ENCODE measurements at regions not wholly inside any gene's neighbourhood (a gene's known extent, or its start where the extent isn't known, plus 50 kb on each side); places are given as distances from the start of the nearest gene placed in this dataset.

DNA sequence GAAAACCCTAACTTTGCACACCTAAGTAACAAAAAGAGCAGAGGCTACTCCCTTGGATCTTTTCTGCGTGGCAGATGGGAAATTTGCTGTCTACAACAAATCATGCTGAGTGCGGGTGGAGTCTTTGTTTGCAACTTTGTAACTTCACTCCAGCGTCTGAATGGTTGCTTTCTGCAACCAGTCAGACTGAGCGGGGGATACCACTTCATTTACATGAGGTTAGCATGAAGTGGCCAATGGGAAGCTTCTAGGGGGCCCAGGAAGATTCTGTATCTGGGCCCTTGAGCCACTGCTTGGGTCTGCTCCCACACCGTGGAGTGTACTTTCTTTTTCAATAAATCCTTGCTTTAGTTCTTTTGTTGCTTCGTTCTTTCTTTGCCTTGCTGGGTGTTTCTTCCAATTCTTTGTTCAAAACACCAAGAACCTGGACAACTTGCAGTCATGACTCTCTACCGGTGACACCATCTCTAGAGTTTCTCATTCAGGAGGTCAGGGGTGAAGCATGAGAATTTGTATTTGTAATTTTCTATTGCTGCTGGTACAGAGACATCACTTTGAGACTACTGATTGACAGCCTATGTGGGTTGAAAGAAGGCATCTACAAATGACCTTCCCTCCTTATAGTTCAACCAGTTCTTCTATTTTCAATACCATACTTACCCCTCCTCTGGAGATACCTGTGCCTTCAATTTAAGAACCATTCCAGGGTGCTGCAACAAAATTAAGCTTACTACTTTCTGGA lies 55.8 kb upstream of the RC3H1 start:
- H3K4me3 ChIP-seq (ENCODE audit: low read depth, low read length), result no peak overlapping the region
- DNase-seq (ENCODE audit: low read depth), result no peak
- TF ChIP-seq, protein P1, sequence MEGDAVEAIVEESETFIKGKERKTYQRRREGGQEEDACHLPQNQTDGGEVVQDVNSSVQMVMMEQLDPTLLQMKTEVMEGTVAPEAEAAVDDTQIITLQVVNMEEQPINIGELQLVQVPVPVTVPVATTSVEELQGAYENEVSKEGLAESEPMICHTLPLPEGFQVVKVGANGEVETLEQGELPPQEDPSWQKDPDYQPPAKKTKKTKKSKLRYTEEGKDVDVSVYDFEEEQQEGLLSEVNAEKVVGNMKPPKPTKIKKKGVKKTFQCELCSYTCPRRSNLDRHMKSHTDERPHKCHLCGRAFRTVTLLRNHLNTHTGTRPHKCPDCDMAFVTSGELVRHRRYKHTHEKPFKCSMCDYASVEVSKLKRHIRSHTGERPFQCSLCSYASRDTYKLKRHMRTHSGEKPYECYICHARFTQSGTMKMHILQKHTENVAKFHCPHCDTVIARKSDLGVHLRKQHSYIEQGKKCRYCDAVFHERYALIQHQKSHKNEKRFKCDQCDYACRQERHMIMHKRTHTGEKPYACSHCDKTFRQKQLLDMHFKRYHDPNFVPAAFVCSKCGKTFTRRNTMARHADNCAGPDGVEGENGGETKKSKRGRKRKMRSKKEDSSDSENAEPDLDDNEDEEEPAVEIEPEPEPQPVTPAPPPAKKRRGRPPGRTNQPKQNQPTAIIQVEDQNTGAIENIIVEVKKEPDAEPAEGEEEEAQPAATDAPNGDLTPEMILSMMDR (conservative IDR thresholded peaks at IDR 0.05; ENCODE audit: low read depth, low read length), result no peak

DNA sequence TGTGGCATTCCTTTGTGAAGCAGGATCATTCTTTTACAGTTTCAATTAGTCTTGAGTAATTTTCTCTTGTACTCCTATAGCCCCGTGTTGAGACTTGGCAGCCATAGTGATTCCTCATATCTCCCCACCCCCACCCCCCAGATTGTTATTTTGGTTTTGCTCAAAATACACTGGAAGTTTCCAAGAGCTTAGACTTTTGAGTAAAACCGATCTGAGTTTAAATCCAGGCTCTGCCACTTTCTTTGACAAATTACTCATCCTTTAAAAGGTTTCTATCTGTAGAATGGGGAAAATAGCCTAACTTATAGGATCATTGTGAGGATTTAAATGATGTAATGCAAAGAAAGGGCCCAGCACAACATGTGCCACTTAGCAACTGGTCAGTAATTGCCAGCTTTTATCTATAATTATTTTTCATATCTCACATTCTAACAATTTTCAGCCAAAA lies 53.1 kb upstream of the RC3H1 start:
- no peak overlapping the region for H3K4me3 ChIP-seq (ENCODE audit: low read depth, low read length)
- no peak for DNase-seq (ENCODE audit: low read depth)
- TF ChIP-seq, protein P1 (conservative IDR thresholded peaks at IDR 0.05; ENCODE audit: low read depth, low read length), result no peak

DNA sequence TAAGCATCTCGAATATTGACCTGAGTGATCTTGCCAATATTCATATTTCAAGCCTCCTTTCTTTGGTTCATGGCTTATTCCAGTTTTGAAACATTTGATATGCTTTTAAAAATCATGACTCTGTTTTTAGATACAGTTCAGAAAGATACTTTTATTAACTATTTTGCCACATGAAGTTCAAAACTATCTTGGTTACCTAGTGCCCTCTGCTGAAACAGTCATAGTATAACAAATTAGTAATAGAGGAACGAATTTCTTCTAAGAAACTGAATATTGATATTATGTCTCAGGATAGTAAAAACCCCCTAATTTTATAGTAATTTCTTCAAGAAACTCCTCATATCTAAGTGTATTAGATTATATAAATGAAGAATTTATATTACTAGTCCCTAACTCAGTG lies 52.6 kb upstream of the RC3H1 start:
- no peak for DNase-seq (ENCODE audit: low read depth)
- TF ChIP-seq, protein P1 (conservative IDR thresholded peaks at IDR 0.05; ENCODE audit: low read depth, low read length), result peak; percentile 52
- no peak overlapping the region for H3K4me3 ChIP-seq (ENCODE audit: low read depth, low read length)

DNA sequence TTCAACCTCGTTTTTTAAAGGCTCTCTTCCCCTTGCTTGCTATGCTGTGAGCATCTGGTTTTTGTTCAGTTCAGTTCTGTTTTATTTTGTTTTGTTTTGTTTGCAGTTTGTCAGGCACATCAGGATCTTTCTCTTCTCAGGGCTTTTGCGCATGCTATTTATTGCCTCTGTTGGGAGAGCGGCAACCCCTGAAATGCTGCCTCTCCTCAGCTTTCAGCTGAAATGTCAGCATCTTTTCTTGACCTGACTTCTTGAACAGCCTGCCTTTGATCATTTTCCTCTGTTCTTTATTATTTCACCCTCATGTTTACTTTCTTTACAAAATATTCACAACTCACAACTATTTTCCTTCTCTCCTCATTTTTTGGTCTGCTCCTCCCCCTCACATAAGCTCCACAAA lies 50.4 kb upstream of the RC3H1 start:
- TF ChIP-seq, protein P1 (conservative IDR thresholded peaks at IDR 0.05; ENCODE audit: low read depth, low read length), result no peak
- H3K4me3 ChIP-seq (ENCODE audit: low read depth, low read length), result no peak overlapping the region
- DNase-seq (ENCODE audit: low read depth), result no peak

Data from epithelial cell of proximal tubule (primary cell).